ENCODE measurements at regions not wholly inside any gene's neighbourhood (a gene's known extent, or its start where the extent isn't known, plus 50 kb on each side); places are given as distances from the start of the nearest gene placed in this dataset.

- TF ChIP-seq CTCF (IDR thresholded peaks at IDR 0.05) (no peak), POLR2A (IDR thresholded peaks at IDR 0.05) (no peak)
Measured at GRCh38 chr12:46509135-46509534, 136.6 kb upstream of the SLC38A2 start.

Data from vagina (tissue), 2 donors.